A549 (cell line): ENCODE measurements at regions not wholly inside any gene's neighbourhood (a gene's known extent, or its start where the extent isn't known, plus 50 kb on each side); places are given as distances from the start of the nearest gene placed in this dataset.

ENCODE experiments used
- ATAC-seq, 2 experiments: fragments of 200-7000 bp in 1 of 2; fragments of >200 bp in 1 of 2; cut with Nextera tagmentation in 1 of 2; cut with Tn5 transposase in 1 of 2; 3 replicates each; pipeline versions ENCODE4 v1.8.0 to v1.9.1; 2018 to 2020; ENCODE audit warnings: mild to moderate bottlenecking in 1 of 2, moderate library complexity in 1 of 2
- CTCF ChIA-PET: fragments of 300-600 bp; sonication (Branson Sonifier 250); formaldehyde crosslinking; extraction: SDS; loops from one replicate; lab custom pipeline; 2021; ENCODE audit warnings: antibody characterized with exemption, inconsistent platforms; lab: Yijun Ruan, JAX
- POLR2A ChIA-PET: fragments of 350-600 bp; formaldehyde crosslinking; extraction: SDS; loops from one replicate; lab custom pipeline; 2021; ENCODE audit warnings: antibody characterized with exemption, inconsistent platforms; lab: Yijun Ruan, JAX
- DNase-seq, 2 experiments: peaks; one replicate each; pipeline versions ENCODE4 v3.0.0 to v3.0.0-alpha.2; 2011 to 2016; ENCODE audit warnings: low read depth in 1 of 2, low spot score in 1 of 2
- FAIRE-seq: peaks from 2 replicates; lab custom pipeline; 2011; peaks lifted over from hg19 to GRCh38; lab: Jason Lieb, UNC
- H3K27ac ChIP-seq, 2 experiments: fragments of >200 bp; sonication (Bioruptor Twin); formaldehyde crosslinking; 3 replicates each; pipeline ENCODE4 v1.5.1; 2016 to 2017
- H3K4me1 ChIP-seq: fragments of >200 bp; sonication (Bioruptor Twin); formaldehyde crosslinking; 3 replicates; pipeline ENCODE4 v1.6.1; 2016
- H3K4me2 ChIP-seq: fragments of >200 bp; sonication (Bioruptor Twin); formaldehyde crosslinking; 3 replicates; pipeline ENCODE4 v1.6.1; 2016
- H3K4me3 ChIP-seq: fragments of >200 bp; sonication (Bioruptor Twin); formaldehyde crosslinking; 3 replicates; pipeline ENCODE4 v1.5.1; 2016
- H3K9me3 ChIP-seq: fragments of >200 bp; sonication (Bioruptor Twin); formaldehyde crosslinking; 3 replicates; pipeline ENCODE4 v1.6.1; 2016
- BCL3 ChIP-seq: fragments of >200 bp; sonication (Bioruptor Twin); formaldehyde crosslinking; IDR thresholded peaks from 3 replicates; pipeline ENCODE4 v1.6.1; 2016
- BHLHE40 ChIP-seq: IDR thresholded peaks from 2 replicates; pipeline ENCODE4 v1.6.1; 2012; ENCODE audit warnings: low read depth, low read length, inconsistent platforms
- CTCF ChIP-seq: fragments of >200 bp; sonication (Bioruptor Twin); formaldehyde crosslinking; IDR thresholded peaks from 3 replicates; pipeline ENCODE4 v1.5.1; 2016
- E2F6 ChIP-seq: IDR thresholded peaks from 2 replicates; pipeline ENCODE4 v1.6.1; 2012; ENCODE audit warnings: low read depth, borderline replicate concordance
- ELK1 ChIP-seq: fragments of 150-350 bp; IDR thresholded peaks from 2 replicates; pipeline ENCODE4 v1.6.1; 2014; ENCODE audit warnings: low read depth, mild to moderate bottlenecking, low read length
- EP300 ChIP-seq, 2 experiments: fragments of >200 bp; sonication (Bioruptor Twin); formaldehyde crosslinking; IDR thresholded peaks; 2 replicates in 1 of 2; 3 replicates in 1 of 2; pipeline ENCODE4 v1.6.1; 2016 to 2017
- FOSB ChIP-seq: fragments of 250-450 bp; sonication (Bioruptor Pico); IDR thresholded peaks from 2 replicates; pipeline ENCODE4 v1.5.0; 2020; ENCODE audit warnings: mild to moderate bottlenecking, moderate library complexity
- FOXS1 ChIP-seq: fragments of 250-450 bp; sonication (Bioruptor Pico); IDR thresholded peaks from 2 replicates; pipeline ENCODE4 v1.5.0; 2020; ENCODE audit warnings: mild to moderate bottlenecking, moderate library complexity
- GATA3 ChIP-seq: IDR thresholded peaks from 2 replicates; pipeline ENCODE4 v1.6.1; 2012; ENCODE audit warnings: borderline replicate concordance
- HDAC2 ChIP-seq: fragments of 200-600 bp; sonication (generic); IDR thresholded peaks from 2 replicates; pipeline ENCODE4 v1.6.1; 2016
- HOXA7 ChIP-seq: fragments of 250-450 bp; sonication (Bioruptor Pico); IDR thresholded peaks from 2 replicates; pipeline ENCODE4 v1.5.0; 2020; ENCODE audit warnings: mild to moderate bottlenecking, moderate library complexity
- HOXB13 ChIP-seq: fragments of 250-450 bp; sonication (Bioruptor Pico); IDR thresholded peaks from 2 replicates; pipeline ENCODE4 v1.5.0; 2020; ENCODE audit warnings: low read depth, mild to moderate bottlenecking, moderate library complexity
- JUNB ChIP-seq: fragments of >200 bp; sonication (Bioruptor Twin); formaldehyde crosslinking; IDR thresholded peaks from 2 replicates; pipeline ENCODE4 v1.6.1; 2016
- KDM5A ChIP-seq: fragments of 200-600 bp; sonication (generic); IDR thresholded peaks from 2 replicates; pipeline ENCODE4 v1.6.1; 2016; ENCODE audit warnings: antibody characterized with exemption, mild to moderate bottlenecking
- MAZ ChIP-seq: fragments of 150-350 bp; IDR thresholded peaks from 2 replicates; pipeline ENCODE4 v1.6.1; 2014; ENCODE audit warnings: antibody characterized with exemption, low read depth, low read length, borderline replicate concordance
- NPAS2 ChIP-seq: fragments of 250-450 bp; sonication (Bioruptor Pico); IDR thresholded peaks from 2 replicates; pipeline ENCODE4 v1.8.0; 2022; ENCODE audit warnings: mild to moderate bottlenecking, moderate library complexity, borderline replicate concordance
- NR3C1 ChIP-seq: fragments of >200 bp; sonication (Bioruptor Twin); formaldehyde crosslinking; IDR thresholded peaks from 3 replicates; pipeline ENCODE4 v1.6.1; 2017
- POLR2A ChIP-seq: IDR thresholded peaks from 2 replicates; pipeline ENCODE4 v1.6.1; 2012; ENCODE audit warnings: mild to moderate bottlenecking, low read length
- RCOR1 ChIP-seq: fragments of 150-350 bp; IDR thresholded peaks from 2 replicates; pipeline ENCODE4 v1.6.1; 2014; ENCODE audit warnings: antibody characterized with exemption, low read length, low read depth
- REST ChIP-seq: fragments of 200-600 bp; sonication (generic); IDR thresholded peaks from 2 replicates; pipeline ENCODE4 v1.6.1; 2016; ENCODE audit warnings: antibody characterized with exemption, mild to moderate bottlenecking, moderate library complexity
- SMC3 ChIP-seq: fragments of >200 bp; sonication (Bioruptor Twin); formaldehyde crosslinking; IDR thresholded peaks from 3 replicates; pipeline ENCODE4 v1.6.1; 2018; ENCODE audit warnings: inconsistent platforms
- SREBF2 ChIP-seq: fragments of 450-650 bp; IDR thresholded peaks from 2 replicates; pipeline ENCODE4 v1.6.1; 2014; ENCODE audit warnings: mild to moderate bottlenecking, moderate library complexity
- TFCP2L1 ChIP-seq: fragments of 250-450 bp; sonication (Bioruptor Pico); IDR thresholded peaks from 2 replicates; pipeline ENCODE4 v1.5.0; 2021; ENCODE audit warnings: mild to moderate bottlenecking
- ZC3H11A ChIP-seq: fragments of 450-650 bp; IDR thresholded peaks from 2 replicates; pipeline ENCODE4 v1.6.1; 2014; ENCODE audit warnings: antibody characterized with exemption, mild to moderate bottlenecking
- ZFP36 ChIP-seq: fragments of 450-650 bp; IDR thresholded peaks from 2 replicates; pipeline ENCODE4 v1.6.1; 2014; ENCODE audit warnings: borderline replicate concordance; ENCODE audit not compliant: partially characterized antibody
- WGBS: methylation state at CpG from one replicate; pipeline ENCODE4 v1.1.6; 2017; ENCODE audit errors: missing lambda C conversion rate; 5-methylcytosine and 5-hydroxymethylcytosine counted together

- DNase-seq, result no peak
- TF ChIP-seq HOXA7 (CRISPR knock-in tag) (no peak), RCOR1 (no peak), BCL3 (no peak), JUNB (no peak), CTCF (no peak), E2F6 (no peak), NPAS2 (CRISPR knock-in tag) (no peak), ELK1 (no peak), SMC3 (no peak), BHLHE40 (no peak), HDAC2 (no peak), FOXS1 (CRISPR knock-in tag) (no peak)
- Histone ChIP-seq H3K4me2 (no peak overlapping the region), H3K9me3 (peaks cover 5% of the 10 kb centered on the region; the same call in 1 of the 3 replicates), H3K27ac (no peak overlapping the region), H3K4me3 (no peak overlapping the region), H3K4me1 (no peaks in the 10 kb centered on the region)
- POLR2A ChIA-PET, result no interaction called here
- WGBS, result 12% methylated on average over 2 of the region's 2 CpGs
- CTCF ChIA-PET, result no interaction called here
- FAIRE-seq, result no peak
- no peak for ATAC-seq
Observed at GRCh38 chr3:76367281-76367680, 581.9 kb upstream of the ZNF717 start.

- under 1% methylated on average over 5 of the region's 5 CpGs for WGBS
- H3K27ac ChIP-seq, result no peak overlapping the region
- TF ChIP-seq FOXS1 (CRISPR knock-in tag) (no peak), FOSB (CRISPR knock-in tag) (no peak), NR3C1 (no peak), HDAC2 (no peak), SREBF2 (no peak)
- H3K9me3 ChIP-seq, result peaks cover 5% of the 10 kb centered on the region; the same call in 1 of the 3 replicates
- ATAC-seq, result no peak
- FAIRE-seq, result no peak
- CTCF ChIA-PET, result interaction anchor here (0.5 kb wide), 1 partner anchor 37 kb away, joined by 4 read pairs; no protein-coding TSS in a partner anchor
- POLR2A ChIA-PET, result no interaction called here
- DNase-seq, result no peak
- H3K4me3 ChIP-seq, result no peak overlapping the region
- no peaks in the 10 kb centered on the region for H3K4me1 ChIP-seq
- H3K4me2 ChIP-seq, result no peak overlapping the region
Observed at GRCh38 chr3:76369170-76369569, 583.8 kb upstream of the ZNF717 start.

GRCh38 chr3:76370749-76371520 lies 585.6 kb upstream of the ZNF717 start:
- H3K4me2 ChIP-seq, result no peak overlapping the region
- WGBS, result 3% methylated on average over 4 of the region's 4 CpGs
- H3K9me3 ChIP-seq, result peaks cover 2% of the 10 kb centered on the region; the same call in 1 of the 3 replicates
- no peaks in the 10 kb centered on the region for H3K4me1 ChIP-seq
- no peak for ATAC-seq
- peak; percentile 96 for FAIRE-seq
- H3K4me3 ChIP-seq, result no peak overlapping the region
- POLR2A ChIA-PET, result no interaction called here
- CTCF ChIA-PET, result no interaction called here
- no peak for DNase-seq
- no peak overlapping the region for H3K27ac ChIP-seq
- TF ChIP-seq REST (no peak), SREBF2 (no peak), ZC3H11A (no peak), GATA3 (no peak), EP300 (IDR thresholded peaks at IDR 0.05) (no peak), MAZ (no peak), TFCP2L1 (CRISPR knock-in tag) (no peak), BCL3 (no peak), POLR2A (no peak), HOXB13 (CRISPR knock-in tag) (no peak), KDM5A (no peak), ZFP36 (no peak)
